ENCODE measurements at regions not wholly inside any gene's neighbourhood (a gene's known extent, or its start where the extent isn't known, plus 50 kb on each side); places are given as distances from the start of the nearest gene placed in this dataset.

GRCh38 chr6:81612136-81612535 is 140.3 kb downstream of the TENT5A start:
- intact Hi-C loops (cut with micrococcal nuclease): no loop called here
- Histone ChIP-seq H3K27ac (ENCODE audit: low read depth, low read length) (no peak overlapping the region), H3K27me3 (ENCODE audit: insufficient read depth, low read length) (no peaks in the 10 kb centered on the region), H3K9ac (ENCODE audit: low read length) (no peak overlapping the region), H3K4me1 (ENCODE audit: control insufficient read depth in 1 of 2, insufficient read depth in 2 of 2, low read length in 2 of 2) (peaks cover 10 to 14% of the 10 kb centered on the region in 2 experiments), H3K4me3 (replicated peaks in 1 of 2; ENCODE audit: low read depth in 1 of 2, low read length in 2 of 2) (no peak overlapping the region), H3K4me2 (ENCODE audit: low read length) (no peak overlapping the region), H3K79me2 (ENCODE audit: insufficient read depth, low read length) (no peaks in the 10 kb centered on the region), H3K9me2 (ENCODE audit: insufficient read depth) (no peaks in the 10 kb centered on the region), H3K9me3 (ENCODE audit: control insufficient read depth in 1 of 2, insufficient read depth in 1 of 2, low read depth in 1 of 2, low read length in 2 of 2) (no peaks in the 10 kb centered on the region), H4K20me1 (ENCODE audit: insufficient read depth) (no peaks in the 10 kb centered on the region), H3K36me3 (ENCODE audit: control insufficient read depth in 1 of 2, insufficient read depth in 2 of 2, low read length in 2 of 2) (no peaks in the 10 kb centered on the region), H2AFZ (ENCODE audit: low read depth, low read length, poor library complexity, severe bottlenecking) (no peak overlapping the region)
- DNase-seq (ENCODE audit: low read depth, low spot score) (no peak), ATAC-seq (no peak)
- TF ChIP-seq CEBPB (IDR thresholded peaks at IDR 0.05; ENCODE audit: low read depth): no peak
- TF ChIP-seq EZH2 (IDR thresholded peaks at IDR 0.05): no peak
- no peak for TF ChIP-seq SRF (IDR thresholded peaks at IDR 0.05; ENCODE audit: low read depth)
- TF ChIP-seq ZBTB33 (IDR thresholded peaks at IDR 0.05; ENCODE audit: extremely low read depth, insufficient replicate concordance, low read length): no peak
- no peak for TF ChIP-seq POLR2A (IDR thresholded peaks at IDR 0.05; ENCODE audit: borderline replicate concordance, extremely low read depth, insufficient read depth, insufficient read length)
- no peak for TF ChIP-seq CBX3 (IDR thresholded peaks at IDR 0.05; ENCODE audit: low read depth)
- TF ChIP-seq, protein P1, sequence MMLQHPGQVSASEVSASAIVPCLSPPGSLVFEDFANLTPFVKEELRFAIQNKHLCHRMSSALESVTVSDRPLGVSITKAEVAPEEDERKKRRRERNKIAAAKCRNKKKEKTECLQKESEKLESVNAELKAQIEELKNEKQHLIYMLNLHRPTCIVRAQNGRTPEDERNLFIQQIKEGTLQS (IDR thresholded peaks at IDR 0.05): no peak
- TF ChIP-seq ELF1 (IDR thresholded peaks at IDR 0.05; ENCODE audit: borderline replicate concordance, low read depth): no peak
- TF ChIP-seq CTCF (IDR thresholded peaks at IDR 0.05 in 2 of 3, conservative IDR thresholded peaks at IDR 0.05 in 1 of 3; ENCODE audit: borderline replicate concordance in 1 of 3, insufficient read depth in 1 of 3, low read depth in 2 of 3, low read length in 2 of 3): no peak
- ChIA-PET CTCF (no interaction called here), POLR2A (no interaction called here), RAD21 (ENCODE audit: low non-redundant PET in 1 of 2, low total read pairs in 2 of 2, uncharacterized antibody in 2 of 2, unreplicated experiment in 2 of 2) (no interaction called here)
- BruUV-seq (replicated peaks): no TSS peak
